Activated CD4-positive, CD25-positive, alpha-beta regulatory T cell treated with anti-CD3 and anti-CD28 coated beads, Interleukin-2, amount 50 U/mL, for 16 hours (primary cell): ENCODE measurements at regions not wholly inside any gene's neighbourhood (a gene's known extent, or its start where the extent isn't known, plus 50 kb on each side); places are given as distances from the start of the nearest gene placed in this dataset.

Experiments
- DNase-seq: peaks from one replicate; pipeline ENCODE4 v3.0.0-alpha.2; 2020; ENCODE audit warnings: low read depth, low spot score

DNA sequence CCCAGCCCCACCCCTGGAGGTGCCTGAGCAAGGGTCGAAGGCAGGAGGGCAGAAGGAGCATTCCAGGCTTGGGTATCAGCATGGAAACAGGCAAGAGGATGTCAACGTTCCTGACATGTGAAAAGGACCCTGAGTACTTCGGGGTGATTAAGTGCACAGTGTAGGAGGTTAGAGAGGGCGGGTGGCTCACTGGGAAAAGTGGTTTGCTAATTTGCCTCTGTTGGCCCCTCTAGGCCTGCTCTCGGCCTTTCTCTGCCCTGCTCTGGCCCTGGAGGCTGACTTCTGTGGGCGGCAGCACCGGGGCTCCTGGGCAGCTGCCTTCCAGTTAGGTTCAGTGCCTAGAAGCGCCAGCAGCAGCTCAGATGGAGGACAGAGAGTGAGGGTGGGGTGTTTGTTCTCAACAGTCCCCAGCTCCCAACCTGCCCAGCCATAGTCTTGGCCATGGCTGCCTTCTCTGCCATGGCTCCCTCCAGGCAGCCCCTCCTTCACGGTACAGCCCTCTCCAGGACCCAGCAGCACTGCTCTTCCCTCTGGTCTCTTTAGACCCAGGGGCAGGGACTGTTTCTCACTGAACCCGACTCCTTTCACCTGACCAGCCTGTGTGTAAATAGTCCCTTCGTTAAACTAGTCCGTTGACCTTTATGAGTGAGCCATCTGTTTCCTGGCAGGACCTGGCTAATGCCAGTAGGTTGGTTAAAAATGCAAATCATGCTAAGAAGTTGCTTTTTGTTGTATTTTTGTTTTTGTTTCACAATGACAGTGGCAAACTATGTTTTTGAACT is 107.1 kb upstream of the TPM1 start:
- no peak for DNase-seq

DNA sequence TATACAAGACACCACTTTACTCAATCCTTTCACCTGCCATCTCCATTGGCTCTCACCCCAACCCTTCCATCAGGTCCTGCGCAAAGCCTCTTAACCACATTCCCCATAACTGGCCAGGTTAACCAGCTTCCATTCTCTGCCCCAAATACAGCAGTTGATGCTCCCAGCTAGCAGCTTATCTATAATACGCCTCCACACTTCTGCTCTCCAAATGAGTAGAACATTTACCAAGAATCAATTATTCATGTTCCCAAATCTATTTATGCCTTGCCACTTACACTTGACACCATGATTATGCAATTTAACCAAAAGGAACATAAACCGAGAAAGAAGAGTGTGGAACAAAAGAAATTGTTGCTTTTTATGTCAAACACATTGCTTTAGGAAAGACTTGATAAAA is 103.7 kb upstream of the TPM1 start:
- DNase-seq: no peak

GRCh38 chr15:62940093-62940754 is 102.3 kb upstream of the TPM1 start:
- DNase-seq: no peak

GRCh38 chr15:62940755-62941361 is 101.7 kb upstream of the TPM1 start:
- no peak for DNase-seq

GRCh38 chr15:62941699-62942098 is 100.8 kb upstream of the TPM1 start:
- no peak for DNase-seq

GRCh38 chr15:62942428-62942827 is 100.1 kb upstream of the TPM1 start:
- DNase-seq: no peak

GRCh38 chr15:62945063-62945462 is 97.5 kb upstream of the TPM1 start:
- no peak for DNase-seq

DNA sequence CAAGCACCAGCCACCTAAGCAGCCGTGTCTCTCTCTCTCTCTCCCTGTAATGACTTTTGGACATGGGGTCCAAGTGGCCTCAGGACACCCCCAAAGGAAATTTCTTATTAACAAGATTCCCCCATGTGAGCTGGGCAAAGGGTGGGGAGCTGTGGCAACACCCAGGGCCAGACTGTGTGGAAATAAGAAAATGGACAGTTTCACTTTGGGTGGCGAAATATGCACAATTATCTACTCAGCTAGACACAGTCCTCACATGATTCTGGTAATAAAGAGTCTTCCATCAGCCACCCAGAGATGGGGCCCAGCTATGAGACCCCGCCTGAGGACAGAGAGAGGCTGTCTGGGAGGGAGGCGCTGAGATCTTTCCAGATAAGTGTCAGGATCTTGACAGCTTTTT is 96.8 kb upstream of the TPM1 start:
- no peak for DNase-seq

DNA sequence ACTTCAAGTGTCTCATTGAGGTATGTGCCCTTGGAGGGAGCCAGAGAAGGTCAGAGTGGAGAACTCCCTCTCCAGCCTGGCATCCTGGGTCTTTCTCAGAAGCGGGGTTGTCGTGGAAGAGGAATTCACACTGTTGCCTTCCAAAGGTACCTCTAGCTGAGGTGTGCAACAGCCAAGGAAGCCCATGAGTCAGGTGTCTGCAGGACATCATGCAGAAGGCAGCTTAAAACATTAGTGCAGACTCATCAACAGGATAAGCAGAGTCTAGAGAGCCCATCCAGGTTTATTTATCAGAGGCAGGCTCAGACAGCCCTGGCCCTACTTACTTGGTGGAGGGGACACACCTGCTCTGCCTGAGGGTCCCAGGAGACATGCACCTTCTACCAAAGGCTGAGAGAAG is 95.6 kb upstream of the TPM1 start:
- no peak for DNase-seq

DNA sequence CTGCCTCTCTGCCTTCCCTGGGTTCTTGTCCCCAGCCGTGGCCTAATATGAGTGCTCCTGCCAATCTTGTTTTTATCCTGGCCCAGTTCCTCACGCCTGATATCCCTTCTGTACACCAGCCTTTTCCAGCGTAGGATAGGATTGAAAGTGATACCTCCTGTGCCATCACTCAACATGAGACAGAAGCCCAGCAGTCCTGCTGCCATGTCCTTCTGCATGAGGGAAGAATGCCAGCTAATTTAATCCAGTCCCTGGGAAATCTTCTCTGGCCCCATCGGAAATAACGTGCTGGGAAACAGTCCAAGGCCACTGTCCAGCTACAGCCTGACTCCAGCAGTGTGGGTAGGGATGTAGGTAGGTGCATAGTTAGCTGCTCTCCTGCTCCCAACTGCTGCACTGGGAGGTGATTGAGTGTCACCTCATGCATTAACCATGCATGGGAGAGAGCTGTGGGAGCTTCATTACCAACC is 92.0 kb upstream of the TPM1 start:
- no peak for DNase-seq

DNA sequence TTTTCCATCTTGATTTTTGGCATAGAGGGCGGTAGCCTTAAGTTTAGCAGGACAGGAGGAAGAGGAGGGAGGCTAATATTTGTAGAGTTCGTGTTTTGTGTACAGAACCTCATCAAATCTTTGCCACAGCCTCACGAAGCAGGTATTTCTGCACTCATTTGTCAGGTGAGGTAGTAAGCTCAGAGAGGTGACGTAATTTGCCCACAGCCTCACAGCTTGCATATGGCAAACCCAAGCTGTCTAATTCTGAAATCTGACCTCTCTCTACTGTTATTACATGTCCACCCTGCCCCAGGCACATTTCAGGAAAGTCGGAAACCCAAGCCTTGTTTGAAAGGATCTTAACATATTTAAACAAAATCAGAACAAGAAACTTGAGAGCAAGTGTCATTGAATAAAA is 91.1 kb upstream of the TPM1 start:
- DNase-seq: no peak

- DNase-seq: no peak
Observed at GRCh38 chr15:62953021-62953420, 89.5 kb upstream of the TPM1 start.

GRCh38 chr15:62953496-62954045 is 89.0 kb upstream of the TPM1 start:
- DNase-seq: no peak

DNA sequence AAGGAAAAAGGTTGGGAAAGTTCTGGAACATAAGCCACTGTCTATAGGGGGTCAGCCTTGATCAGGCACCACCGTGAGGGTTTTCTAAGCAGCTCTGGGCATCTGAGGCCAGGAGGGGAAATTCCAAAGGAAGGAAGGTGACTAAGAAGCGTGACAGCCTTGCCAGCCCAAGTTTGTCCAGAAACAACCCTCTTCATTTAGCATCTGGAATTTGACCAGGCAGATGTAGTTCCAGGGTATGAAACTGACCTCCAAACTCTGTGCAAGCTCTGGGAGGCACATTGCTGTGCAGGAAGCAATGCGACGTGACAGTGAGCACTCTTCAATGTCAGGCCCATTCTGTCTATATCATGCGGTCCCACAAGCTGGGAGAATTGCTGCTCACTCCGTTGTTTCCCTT is 85.4 kb upstream of the TPM1 start:
- no peak for DNase-seq

DNA sequence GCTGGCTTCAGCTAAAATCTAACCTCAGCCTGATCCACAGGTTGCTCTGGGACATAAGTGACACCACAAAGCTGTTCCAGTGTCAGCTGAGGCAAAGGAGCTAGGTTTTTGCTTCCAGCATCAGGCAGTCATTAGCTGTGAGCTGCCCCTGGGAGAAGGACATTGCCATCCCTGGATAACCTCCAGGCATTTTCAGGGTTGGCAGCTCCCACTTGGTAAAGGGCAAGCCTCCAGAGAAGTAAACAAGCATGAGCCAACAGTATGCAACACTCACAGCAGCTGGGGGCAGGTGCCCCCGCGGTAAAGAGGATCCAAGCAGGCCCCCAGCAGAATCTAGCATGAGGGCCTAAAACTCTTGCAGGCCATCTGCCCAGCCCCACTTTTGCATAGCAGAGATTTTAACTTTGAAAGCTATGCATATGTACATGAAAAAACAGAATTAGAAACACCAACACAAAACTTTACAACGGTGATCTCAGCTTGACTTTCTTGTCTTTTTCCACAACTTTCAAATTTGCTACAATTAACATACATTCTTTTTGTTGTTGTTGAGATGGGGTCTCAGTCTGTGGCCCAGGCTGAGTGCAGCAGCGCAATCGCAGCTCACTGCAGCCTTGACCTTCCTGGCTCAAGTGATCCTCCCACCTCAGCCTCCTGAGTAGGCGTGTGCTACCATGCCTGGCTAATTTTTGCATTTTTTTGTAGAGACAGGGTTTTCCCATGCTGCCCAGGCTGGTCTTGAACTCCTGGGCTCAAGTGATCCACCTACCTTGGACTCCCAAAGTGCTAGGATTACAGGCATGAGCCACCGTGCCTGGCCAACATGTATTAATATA is 83.8 kb upstream of the TPM1 start:
- no peak for DNase-seq

- no peak for DNase-seq
Observed at GRCh38 chr15:62961134-62961533, 81.4 kb upstream of the TPM1 start.

DNA sequence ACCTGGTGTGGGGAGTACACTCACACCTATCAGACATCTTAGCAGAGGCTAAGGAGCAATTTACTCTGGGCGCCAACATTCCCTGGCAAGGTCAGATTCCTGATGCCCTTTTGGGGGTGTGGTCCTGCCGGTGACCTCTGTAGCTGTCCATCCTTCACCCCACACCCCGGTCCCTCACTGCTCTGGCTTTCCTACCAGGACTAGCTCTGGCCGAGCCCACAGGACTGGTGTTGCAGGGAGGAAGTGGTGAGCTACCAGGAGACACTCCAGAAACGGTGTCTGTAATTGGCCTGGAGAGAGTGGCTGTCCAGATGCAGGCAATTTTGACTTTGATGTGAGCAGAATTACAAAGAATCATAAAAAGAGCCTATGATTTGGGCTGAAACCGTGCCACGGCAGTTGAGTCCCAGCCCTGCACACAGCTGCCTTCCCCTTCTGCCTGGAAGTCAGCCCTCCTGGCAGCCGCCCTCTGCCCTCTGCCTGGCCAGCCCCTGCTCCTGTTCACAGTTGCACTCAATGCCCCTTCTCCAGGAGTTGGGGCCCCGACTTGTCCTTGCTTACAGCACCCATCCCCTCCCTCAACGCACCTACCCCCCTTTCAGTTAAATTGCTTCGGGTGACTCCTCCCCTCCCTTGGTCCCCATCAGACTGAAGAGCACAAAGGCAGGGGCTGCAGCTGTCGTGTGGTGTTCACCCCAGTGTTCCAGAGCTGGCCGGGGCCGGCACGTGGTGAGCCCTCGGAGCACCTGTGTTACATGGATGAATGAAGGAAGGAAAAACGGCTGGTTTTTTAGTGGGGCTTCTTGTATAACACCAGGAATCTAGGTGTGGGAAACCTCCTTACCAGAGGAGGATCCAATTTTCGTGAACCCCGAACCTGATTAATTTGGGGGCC is 80.2 kb upstream of the TPM1 start:
- no peak for DNase-seq

GRCh38 chr15:62964251-62964650 is 78.3 kb upstream of the TPM1 start:
- no peak for DNase-seq

GRCh38 chr15:62966294-62967078 is 76.1 kb upstream of the TPM1 start:
- DNase-seq: no peak

GRCh38 chr15:62968699-62969098 is 73.8 kb upstream of the TPM1 start:
- DNase-seq: no peak
